ENCODE measurements at regions not wholly inside any gene's neighbourhood (a gene's known extent, or its start where the extent isn't known, plus 50 kb on each side); places are given as distances from the start of the nearest gene placed in this dataset.
"Not testable (repeated sequence)": the region's sequence is repeated elsewhere in the genome, so short reads cannot be mapped to it uniquely, and the experiment has no call there.

GRCh38 chr22:47303161-47303890, 540.9 kb downstream of the TBC1D22A start:
- no peak overlapping the region for H3K4me3 ChIP-seq (ENCODE audit: low read length)
- no peak for DNase-seq (ENCODE audit: low read depth, low spot score)

DNA sequence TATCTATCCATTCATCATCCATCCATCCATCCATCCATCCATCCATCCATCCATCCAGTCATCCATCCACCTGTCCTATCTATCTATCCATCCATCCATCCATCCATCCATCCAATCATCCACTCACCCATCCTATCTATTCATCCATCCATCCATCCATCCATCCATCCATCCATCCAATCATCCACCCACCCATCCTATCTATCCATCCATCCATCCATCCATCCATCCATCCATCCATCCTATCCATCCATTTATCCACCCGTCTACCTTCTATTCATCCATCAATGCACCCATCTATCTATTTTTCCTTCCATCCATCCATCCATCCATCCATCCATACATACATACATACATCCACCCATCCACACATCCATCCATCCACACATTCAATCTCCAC, 540.1 kb downstream of the TBC1D22A start:
- DNase-seq (ENCODE audit: low read depth, low spot score); H3K4me3 ChIP-seq (ENCODE audit: low read length): not testable (repeated sequence)

GRCh38 chr22:47301820-47302475, 539.5 kb downstream of the TBC1D22A start:
- no peak for DNase-seq (ENCODE audit: low read depth, low spot score)
- no peak overlapping the region for H3K4me3 ChIP-seq (ENCODE audit: low read length)

GRCh38 chr22:47300698-47301405, 538.4 kb downstream of the TBC1D22A start:
- H3K4me3 ChIP-seq (ENCODE audit: low read length), result no peak overlapping the region
- DNase-seq (ENCODE audit: low read depth, low spot score), result no peak

GRCh38 chr22:47299863-47300697, 537.6 kb downstream of the TBC1D22A start:
- DNase-seq (ENCODE audit: low read depth, low spot score), result no peak
- H3K4me3 ChIP-seq (ENCODE audit: low read length), result no peak overlapping the region

GRCh38 chr22:47299211-47299862, 536.9 kb downstream of the TBC1D22A start:
- no peak overlapping the region for H3K4me3 ChIP-seq (ENCODE audit: low read length)
- DNase-seq (ENCODE audit: low read depth, low spot score), result no peak

GRCh38 chr22:47298017-47298785, 535.8 kb downstream of the TBC1D22A start:
- DNase-seq (ENCODE audit: low read depth, low spot score), result no peak
- no peak overlapping the region for H3K4me3 ChIP-seq (ENCODE audit: low read length)

GRCh38 chr22:47297261-47298016, 535.0 kb downstream of the TBC1D22A start:
- DNase-seq (ENCODE audit: low read depth, low spot score), result peak; percentile 18
- no peak overlapping the region for H3K4me3 ChIP-seq (ENCODE audit: low read length)

GRCh38 chr22:47296405-47297260, 534.2 kb downstream of the TBC1D22A start:
- no peak for DNase-seq (ENCODE audit: low read depth, low spot score)
- H3K4me3 ChIP-seq (ENCODE audit: low read length), result no peak overlapping the region

DNA sequence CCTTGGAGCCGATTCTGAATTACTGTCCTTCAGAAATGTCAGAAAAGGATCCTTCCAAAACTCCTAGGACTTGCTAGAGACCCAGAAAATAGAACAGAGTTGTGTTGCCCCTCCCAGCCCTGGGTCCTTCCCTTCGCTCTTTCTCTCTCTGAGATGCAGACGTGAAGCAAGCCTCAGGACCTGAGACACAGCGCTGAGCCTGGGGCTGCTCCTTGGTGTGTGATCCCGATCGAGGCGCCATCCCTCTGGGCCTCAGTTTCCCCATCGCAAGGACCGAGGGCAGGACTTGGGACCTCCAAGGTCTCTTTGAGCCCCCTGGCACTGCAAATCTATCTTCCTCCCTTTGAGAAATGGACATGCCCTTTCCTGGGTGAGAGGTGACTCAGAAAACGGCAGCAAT, 533.5 kb downstream of the TBC1D22A start:
- DNase-seq (ENCODE audit: low read depth, low spot score), result no peak
- no peak overlapping the region for H3K4me3 ChIP-seq (ENCODE audit: low read length)

- peak; percentile 23 for DNase-seq (ENCODE audit: low read depth, low spot score)
- no peak overlapping the region for H3K4me3 ChIP-seq (ENCODE audit: low read length)
These were observed 532.9 kb downstream of the TBC1D22A start for GRCh38 chr22:47295226-47295901.

- no peak for DNase-seq (ENCODE audit: low read depth, low spot score)
- H3K4me3 ChIP-seq (ENCODE audit: low read length), result no peak overlapping the region
These were observed 532.1 kb downstream of the TBC1D22A start for GRCh38 chr22:47294576-47294975.

DNA sequence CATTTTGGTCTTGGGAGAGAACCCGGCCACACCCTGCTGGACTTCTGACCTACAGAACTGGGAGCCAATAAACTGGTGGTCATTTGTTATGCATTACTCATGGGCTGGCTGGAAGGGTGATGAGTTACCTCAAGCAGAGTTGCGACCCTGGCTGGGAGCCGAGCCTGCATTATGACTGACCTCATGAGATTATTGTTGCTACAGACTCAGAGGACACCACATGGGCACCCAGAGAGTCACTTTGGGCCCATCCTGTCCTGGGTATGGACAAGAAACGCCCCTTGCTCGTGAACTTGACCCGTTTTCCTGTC, 531.7 kb downstream of the TBC1D22A start:
- no peak overlapping the region for H3K4me3 ChIP-seq (ENCODE audit: low read length)
- DNase-seq (ENCODE audit: low read depth, low spot score), result no peak

DNA sequence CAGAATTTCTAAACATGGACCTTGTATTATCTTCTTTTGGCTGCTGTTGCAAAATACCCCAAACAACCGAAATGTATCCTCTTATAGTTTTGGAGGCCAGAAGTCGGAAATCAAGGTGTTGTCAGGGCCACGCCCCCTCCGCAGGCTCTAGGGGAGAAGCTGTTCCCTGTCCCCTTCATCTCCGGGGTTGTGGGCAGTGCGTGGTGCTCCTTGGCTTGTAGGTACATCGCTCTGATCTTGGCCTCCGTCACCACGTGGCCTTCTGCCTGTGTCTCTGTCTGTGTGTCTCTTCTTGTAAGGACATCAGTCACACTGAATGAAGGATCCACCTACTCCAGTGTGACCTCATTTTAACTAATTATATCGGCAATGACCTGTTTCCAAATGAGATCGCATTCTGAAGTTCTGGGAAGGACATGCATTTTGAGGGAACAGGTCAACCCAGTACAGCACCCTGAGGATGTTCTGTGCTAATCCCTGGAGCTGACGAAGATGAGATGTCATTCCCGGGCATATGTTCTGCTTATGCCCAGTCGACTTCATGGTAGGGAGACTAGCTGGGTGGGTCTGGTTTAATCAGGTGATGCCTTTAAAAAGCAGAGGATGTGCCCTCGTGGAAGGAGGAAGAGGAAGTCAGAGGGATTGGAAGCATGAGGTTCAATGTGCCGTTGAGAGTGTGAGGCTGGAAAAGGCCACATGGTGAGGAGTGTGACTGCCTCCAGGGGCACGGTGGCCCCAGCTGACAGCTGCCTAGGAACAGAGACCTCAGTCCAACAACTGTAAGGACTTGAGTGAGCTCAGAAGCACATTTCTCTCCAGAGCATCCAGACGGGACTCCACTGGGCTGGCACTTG, 531.1 kb downstream of the TBC1D22A start:
- no peak overlapping the region for H3K4me3 ChIP-seq (ENCODE audit: low read length)
- DNase-seq (ENCODE audit: low read depth, low spot score), result no peak

DNA sequence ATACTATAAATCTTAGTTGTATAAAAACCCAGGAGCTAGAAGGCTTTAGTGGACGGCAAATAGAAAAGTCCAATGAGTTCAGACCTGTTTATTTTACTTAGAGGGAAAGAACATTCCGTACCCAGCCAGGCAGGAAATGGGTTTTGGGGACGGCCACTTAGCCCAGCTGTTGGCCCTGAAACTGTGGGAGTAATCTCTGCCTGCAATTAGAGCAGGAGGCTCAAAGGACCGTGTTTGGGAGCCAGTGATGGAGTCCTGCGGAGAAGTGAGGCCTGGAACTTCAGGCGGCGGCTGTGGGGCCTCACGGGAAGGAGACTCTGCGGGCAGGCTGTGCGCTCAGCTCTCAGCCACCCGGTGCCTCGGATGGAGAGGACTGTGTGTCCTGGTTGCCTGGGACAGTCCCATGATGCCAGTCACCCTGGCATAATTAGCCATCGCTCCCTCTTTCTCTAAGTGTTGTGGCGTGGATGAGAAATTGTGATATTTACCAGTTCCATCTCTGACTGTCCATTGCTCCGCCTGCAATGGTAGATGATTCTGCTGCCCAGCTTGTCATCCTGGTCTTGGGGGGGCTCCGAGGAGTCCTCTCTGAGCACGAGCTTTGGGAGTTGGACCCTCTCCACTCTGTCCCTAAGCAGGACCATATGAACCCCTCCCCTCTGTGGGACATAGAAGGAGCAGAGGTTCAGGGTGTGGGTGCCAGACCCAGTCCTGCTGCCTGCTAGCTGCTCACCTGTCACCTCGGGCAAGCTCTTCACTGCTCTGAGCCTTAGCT, 530.3 kb downstream of the TBC1D22A start:
- no peak overlapping the region for H3K4me3 ChIP-seq (ENCODE audit: low read length)
- no peak for DNase-seq (ENCODE audit: low read depth, low spot score)

Measured in Jurkat, Clone E6-1 (cell line).